GM18867 (cell line): ENCODE measurements at regions not wholly inside any gene's neighbourhood (a gene's known extent, or its start where the extent isn't known, plus 50 kb on each side); places are given as distances from the start of the nearest gene placed in this dataset.

ENCODE experiments used
- ATAC-seq: cut with Tn5 transposase; IDR thresholded peaks from one replicate; pipeline ENCODE4 v1.9.1; 2021; ENCODE audit warnings: mild to moderate bottlenecking, moderate library complexity; ENCODE audit not compliant: unreplicated experiment

GRCh38 chr17:65278050-65278819, 141.1 kb downstream of the RGS9 start:
- ATAC-seq = no peak

- ATAC-seq = no peak
Measured at GRCh38 chr17:65277576-65277975, 140.4 kb downstream of the RGS9 start.
